Parathyroid adenoma (tissue), 2 donors: ENCODE measurements at regions not wholly inside any gene's neighbourhood (a gene's known extent, or its start where the extent isn't known, plus 50 kb on each side); places are given as distances from the start of the nearest gene placed in this dataset.

Experiments
- H2AFZ ChIP-seq: fragments of 300-600 bp; sonication (generic); one replicate; pipeline ENCODE4 v1.7.0; 2017; ENCODE audit warnings: antibody characterized with exemption, mild to moderate bottlenecking
- H3K27ac ChIP-seq: fragments of 300-600 bp; sonication (generic); one replicate; pipeline ENCODE4 v1.7.0; 2017
- H3K27me3 ChIP-seq: fragments of 300-600 bp; sonication (generic); one replicate; pipeline ENCODE4 v1.7.0; 2017; ENCODE audit warnings: low read length; ENCODE audit not compliant: control insufficient read depth, insufficient read depth
- H3K36me3 ChIP-seq: fragments of 300-600 bp; sonication (generic); one replicate; pipeline ENCODE4 v1.7.0; 2017; ENCODE audit warnings: low read length; ENCODE audit not compliant: control insufficient read depth, insufficient read depth
- H3K4me1 ChIP-seq: fragments of 300-600 bp; sonication (generic); one replicate; pipeline ENCODE4 v1.7.0; 2017; ENCODE audit warnings: control low read depth
- H3K4me2 ChIP-seq: fragments of 300-600 bp; sonication (generic); one replicate; pipeline ENCODE4 v1.7.0; 2017; ENCODE audit warnings: low read length
- H3K4me3 ChIP-seq: fragments of 300-600 bp; sonication (generic); one replicate; pipeline ENCODE4 v1.7.0; 2017; ENCODE audit warnings: low read depth, low read length
- H3K79me2 ChIP-seq: fragments of 300-600 bp; sonication (generic); one replicate; pipeline ENCODE4 v1.7.0; 2017; ENCODE audit warnings: control low read depth
- H3K9ac ChIP-seq: fragments of 300-600 bp; sonication (generic); one replicate; pipeline ENCODE4 v1.7.0; 2017; ENCODE audit warnings: mild to moderate bottlenecking
- H3K9me3 ChIP-seq: fragments of 300-600 bp; sonication (generic); one replicate; pipeline ENCODE4 v1.7.0; 2017; ENCODE audit warnings: low read length; ENCODE audit not compliant: control insufficient read depth
- CTCF ChIP-seq: fragments of 300-600 bp; sonication (generic); IDR thresholded peaks from one replicate; pipeline ENCODE4 v1.7.0; 2017; ENCODE audit warnings: antibody characterized with exemption, mild to moderate bottlenecking
- donor health status: primary hyperparathyroidism.

- Histone ChIP-seq H3K9ac (no peak overlapping the region), H3K9me3 (no peaks in the 10 kb centered on the region), H3K4me1 (no peaks in the 10 kb centered on the region), H3K4me3 (no peak overlapping the region), H3K4me2 (no peak overlapping the region), H3K36me3 (no peaks in the 10 kb centered on the region), H3K79me2 (no peaks in the 10 kb centered on the region), H3K27ac (no peak overlapping the region), H2AFZ (no peak overlapping the region), H3K27me3 (no peaks in the 10 kb centered on the region)
- TF ChIP-seq CTCF = no peak
Measured at GRCh38 chr6:48255094-48255493, 144.1 kb upstream of the PTCHD4 start.

GRCh38 chr6:48249071-48249470, 138.1 kb upstream of the PTCHD4 start:
- Histone ChIP-seq H3K9me3 (no peaks in the 10 kb centered on the region), H3K4me1 (no peaks in the 10 kb centered on the region), H3K4me3 (no peak overlapping the region), H3K27ac (no peak overlapping the region), H2AFZ (no peak overlapping the region), H3K4me2 (no peak overlapping the region), H3K79me2 (no peaks in the 10 kb centered on the region), H3K27me3 (no peaks in the 10 kb centered on the region), H3K36me3 (no peaks in the 10 kb centered on the region), H3K9ac (no peak overlapping the region)
- TF ChIP-seq CTCF = no peak

GRCh38 chr6:48243071-48243470, 132.1 kb upstream of the PTCHD4 start:
- Histone ChIP-seq H3K27me3 (no peaks in the 10 kb centered on the region), H3K9me3 (no peaks in the 10 kb centered on the region), H3K79me2 (no peaks in the 10 kb centered on the region), H3K36me3 (no peaks in the 10 kb centered on the region), H2AFZ (no peak overlapping the region), H3K9ac (no peak overlapping the region), H3K4me2 (no peak overlapping the region), H3K27ac (no peak overlapping the region), H3K4me1 (no peaks in the 10 kb centered on the region), H3K4me3 (no peak overlapping the region)
- TF ChIP-seq CTCF = no peak

GRCh38 chr6:48240287-48240686, 129.3 kb upstream of the PTCHD4 start:
- Histone ChIP-seq H3K4me2 (no peak overlapping the region), H3K36me3 (no peaks in the 10 kb centered on the region), H3K79me2 (no peaks in the 10 kb centered on the region), H3K9ac (no peak overlapping the region), H3K27ac (no peak overlapping the region), H3K9me3 (no peaks in the 10 kb centered on the region), H3K4me3 (no peak overlapping the region), H3K27me3 (no peaks in the 10 kb centered on the region), H3K4me1 (no peaks in the 10 kb centered on the region), H2AFZ (no peak overlapping the region)
- TF ChIP-seq CTCF = no peak

GRCh38 chr6:48236375-48236774, 125.4 kb upstream of the PTCHD4 start:
- no peak for TF ChIP-seq CTCF
- no peak overlapping the region for H3K4me2 ChIP-seq
- H3K4me3 ChIP-seq = no peak overlapping the region
- peaks cover 3% of the 10 kb centered on the region for H3K27me3 ChIP-seq
- no peak overlapping the region for H3K9ac ChIP-seq
- no peaks in the 10 kb centered on the region for H3K4me1 ChIP-seq
- no peak overlapping the region for H2AFZ ChIP-seq
- no peaks in the 10 kb centered on the region for H3K9me3 ChIP-seq
- H3K27ac ChIP-seq = no peak overlapping the region
- no peaks in the 10 kb centered on the region for H3K79me2 ChIP-seq
- no peaks in the 10 kb centered on the region for H3K36me3 ChIP-seq
